H1 (cell line): ENCODE measurements at regions not wholly inside any gene's neighbourhood (a gene's known extent, or its start where the extent isn't known, plus 50 kb on each side); places are given as distances from the start of the nearest gene placed in this dataset.

Experiments used
- CTCF ChIP-seq, 3 experiments: IDR thresholded peaks; 1 replicate in 2 of 3; 2 replicates in 1 of 3; pipeline versions ENCODE4 v1.5.1 to v1.6.1; 2011; ENCODE audit warnings: low read length in 3 of 3, mild to moderate bottlenecking in 3 of 3, inconsistent platforms in 2 of 3, low read depth in 1 of 3, moderate library complexity in 1 of 3; ENCODE audit not compliant: insufficient read depth in 1 of 3; ENCODE audit errors: control extremely low read depth in 1 of 3
- RAD21 ChIP-seq, 2 experiments: IDR thresholded peaks in 1 of 2; conservative IDR thresholded peaks in 1 of 2; 2 replicates each; pipeline ENCODE4 v1.6.1; 2011; ENCODE audit warnings: low read depth in 2 of 2, low read length in 2 of 2, improper control_type of control experiment in 1 of 2, inconsistent platforms in 1 of 2, mild to moderate bottlenecking in 1 of 2, moderate library complexity in 1 of 2

- TF ChIP-seq CTCF (IDR thresholded peaks at IDR 0.05; ENCODE audit: control extremely low read depth in 1 of 3, insufficient read depth in 1 of 3, low read depth in 1 of 3, low read length in 3 of 3): no peak
- no peak for TF ChIP-seq RAD21 (IDR thresholded peaks at IDR 0.05 in 1 of 2, conservative IDR thresholded peaks at IDR 0.05 in 1 of 2; ENCODE audit: low read depth in 2 of 2, low read length in 2 of 2)
Measured at GRCh38 chrX:39603230-39603629, 494.5 kb downstream of the BCOR start (continued).
